ENCODE measurements at regions not wholly inside any gene's neighbourhood (a gene's known extent, or its start where the extent isn't known, plus 50 kb on each side); places are given as distances from the start of the nearest gene placed in this dataset.

DNA sequence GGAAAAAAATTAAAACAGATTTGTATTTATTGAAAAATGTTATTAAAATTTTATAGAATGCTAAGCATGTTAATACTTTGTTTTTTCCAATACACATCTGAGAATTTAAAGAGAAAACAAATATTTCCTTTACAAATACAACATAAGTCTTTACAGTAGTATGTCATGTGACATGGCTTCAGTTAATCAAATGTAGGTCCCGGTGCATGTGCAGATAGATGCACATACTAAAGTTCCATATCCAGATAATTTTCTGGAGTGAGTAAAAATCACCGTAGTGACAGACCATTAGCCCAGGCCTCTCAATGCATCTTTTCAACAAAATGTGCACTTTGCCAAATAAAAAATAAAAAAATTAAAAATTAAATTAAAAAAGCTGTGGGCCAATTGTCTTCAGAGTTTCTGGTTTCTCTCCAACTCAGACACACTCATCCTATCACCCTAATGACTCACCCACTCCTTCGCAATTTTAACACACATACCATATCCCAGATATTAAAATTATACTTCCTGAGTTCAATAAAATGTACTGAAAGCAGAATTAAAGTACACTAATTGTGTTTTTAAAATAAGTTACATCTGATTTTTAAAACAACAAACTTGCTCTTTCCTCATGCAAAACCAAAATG, 508.1 kb downstream of the NR2F1-AS1 start:
- no peak overlapping the region for H3K4me3 ChIP-seq (ENCODE audit: low read depth, low read length)
- H3K79me2 ChIP-seq (ENCODE audit: control insufficient read depth, insufficient read depth, low read length, unreplicated experiment) = no peaks in the 10 kb centered on the region
- peak overlapping the region; percentile 45 for H3K27ac ChIP-seq (ENCODE audit: low read depth, low read length)
- no peak overlapping the region for H2AFZ ChIP-seq (ENCODE audit: low read length, unreplicated experiment)
- no peaks in the 10 kb centered on the region for H3K36me3 ChIP-seq (ENCODE audit: insufficient read depth, low read length)
- peaks cover 57% of the 10 kb centered on the region for H3K4me1 ChIP-seq (ENCODE audit: control insufficient read depth, insufficient read depth, low read length, unreplicated experiment)
- no peaks in the 10 kb centered on the region for H3K27me3 ChIP-seq (ENCODE audit: insufficient read depth, low read length)

DNA sequence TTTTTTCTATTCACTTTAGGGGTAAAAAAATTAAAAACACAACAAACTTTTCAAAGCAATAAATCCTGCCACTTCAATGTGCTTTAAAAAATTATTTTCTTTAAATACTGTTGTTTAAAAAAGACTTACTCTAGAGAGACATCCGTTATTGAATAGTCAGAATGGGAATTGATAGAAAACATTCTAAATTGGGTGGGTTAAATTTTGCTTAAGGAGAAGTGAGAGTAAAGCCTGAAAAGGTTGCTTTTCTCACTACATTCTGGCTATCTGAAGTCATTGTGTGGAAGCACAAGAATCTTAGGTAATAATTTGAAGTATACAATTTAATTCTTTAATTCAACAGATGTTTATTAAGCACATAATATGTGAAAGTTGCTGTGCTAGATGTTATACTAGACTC, 509.3 kb downstream of the NR2F1-AS1 start:
- no peak overlapping the region for H3K4me3 ChIP-seq (ENCODE audit: low read depth, low read length)
- H3K79me2 ChIP-seq (ENCODE audit: control insufficient read depth, insufficient read depth, low read length, unreplicated experiment) = no peaks in the 10 kb centered on the region
- H3K4me1 ChIP-seq (ENCODE audit: control insufficient read depth, insufficient read depth, low read length, unreplicated experiment) = peaks cover 44% of the 10 kb centered on the region
- no peaks in the 10 kb centered on the region for H3K36me3 ChIP-seq (ENCODE audit: insufficient read depth, low read length)
- no peak overlapping the region for H3K27ac ChIP-seq (ENCODE audit: low read depth, low read length)
- H3K27me3 ChIP-seq (ENCODE audit: insufficient read depth, low read length) = no peaks in the 10 kb centered on the region
- H2AFZ ChIP-seq (ENCODE audit: low read length, unreplicated experiment) = no peak overlapping the region

DNA sequence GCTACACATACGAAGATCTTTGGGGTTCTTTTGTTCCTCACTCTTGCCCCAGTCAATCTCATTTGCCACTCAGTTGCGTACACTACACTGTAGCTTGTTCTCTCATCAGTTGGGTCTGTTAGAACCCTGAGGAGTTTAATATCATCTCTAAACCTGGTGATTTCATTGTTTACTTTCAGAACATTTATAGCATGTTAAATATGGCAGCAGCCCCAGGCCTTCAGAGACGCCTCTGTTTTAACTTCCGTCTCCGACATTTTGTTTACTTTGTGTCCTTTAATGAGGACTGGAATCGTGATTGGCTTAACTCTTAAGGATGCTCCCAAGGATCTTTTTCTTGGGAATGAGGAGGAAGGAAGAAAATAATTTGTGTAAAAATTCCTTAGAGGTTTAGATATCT, 510.1 kb downstream of the NR2F1-AS1 start:
- no peak overlapping the region for H2AFZ ChIP-seq (ENCODE audit: low read length, unreplicated experiment)
- no peaks in the 10 kb centered on the region for H3K27me3 ChIP-seq (ENCODE audit: insufficient read depth, low read length)
- H3K36me3 ChIP-seq (ENCODE audit: insufficient read depth, low read length) = no peaks in the 10 kb centered on the region
- peaks cover 38% of the 10 kb centered on the region for H3K4me1 ChIP-seq (ENCODE audit: control insufficient read depth, insufficient read depth, low read length, unreplicated experiment)
- no peak overlapping the region for H3K27ac ChIP-seq (ENCODE audit: low read depth, low read length)
- H3K79me2 ChIP-seq (ENCODE audit: control insufficient read depth, insufficient read depth, low read length, unreplicated experiment) = no peaks in the 10 kb centered on the region
- H3K4me3 ChIP-seq (ENCODE audit: low read depth, low read length) = no peak overlapping the region

DNA sequence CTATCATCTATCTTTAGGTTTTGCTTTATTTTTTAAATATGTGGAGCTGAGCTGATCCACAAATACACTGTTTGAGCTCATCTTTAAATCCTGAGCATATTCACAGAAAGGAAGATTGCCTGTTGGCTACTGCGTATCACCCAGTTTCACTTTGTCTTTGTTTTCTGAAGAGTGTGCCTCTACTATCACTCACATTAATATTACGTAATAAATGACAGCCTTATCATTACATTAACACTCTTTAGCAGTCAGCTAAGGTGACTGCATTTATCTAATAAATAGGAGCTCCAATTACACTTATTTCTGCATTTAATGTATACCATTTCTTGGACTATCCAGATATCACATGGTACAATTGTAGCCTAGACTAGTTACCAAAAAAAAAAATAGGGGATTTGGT, 511.7 kb downstream of the NR2F1-AS1 start:
- H3K4me3 ChIP-seq (ENCODE audit: low read depth, low read length) = peak overlapping the region; percentile 20; the same call in 1 of the 2 replicates
- H3K27ac ChIP-seq (ENCODE audit: low read depth, low read length) = no peak overlapping the region
- H3K27me3 ChIP-seq (ENCODE audit: insufficient read depth, low read length) = no peaks in the 10 kb centered on the region
- H3K4me1 ChIP-seq (ENCODE audit: control insufficient read depth, insufficient read depth, low read length, unreplicated experiment) = peaks cover 26% of the 10 kb centered on the region
- H2AFZ ChIP-seq (ENCODE audit: low read length, unreplicated experiment) = peak overlapping the region; percentile 6
- H3K36me3 ChIP-seq (ENCODE audit: insufficient read depth, low read length) = no peaks in the 10 kb centered on the region
- H3K79me2 ChIP-seq (ENCODE audit: control insufficient read depth, insufficient read depth, low read length, unreplicated experiment) = no peaks in the 10 kb centered on the region

DNA sequence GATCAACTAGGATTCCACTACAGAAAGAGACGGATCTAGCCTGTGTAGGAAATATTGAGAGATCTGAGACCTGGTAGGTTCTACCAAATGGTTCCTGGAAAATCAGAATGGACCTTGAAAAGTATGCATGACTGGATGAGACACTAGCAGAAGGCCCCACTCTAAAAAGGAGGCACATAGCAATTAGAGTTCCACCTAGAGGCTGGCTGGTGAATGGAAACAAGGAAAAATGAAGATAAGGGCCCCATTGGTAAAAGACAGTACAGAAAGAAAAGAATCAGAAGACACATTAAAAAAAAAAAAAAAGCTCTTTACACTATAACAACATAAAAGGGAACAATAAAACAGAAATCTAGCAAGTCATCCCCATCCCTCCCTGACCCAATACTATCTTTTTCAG, 518.5 kb downstream of the NR2F1-AS1 start:
- no peak overlapping the region for H3K27ac ChIP-seq (ENCODE audit: low read depth, low read length)

DNA sequence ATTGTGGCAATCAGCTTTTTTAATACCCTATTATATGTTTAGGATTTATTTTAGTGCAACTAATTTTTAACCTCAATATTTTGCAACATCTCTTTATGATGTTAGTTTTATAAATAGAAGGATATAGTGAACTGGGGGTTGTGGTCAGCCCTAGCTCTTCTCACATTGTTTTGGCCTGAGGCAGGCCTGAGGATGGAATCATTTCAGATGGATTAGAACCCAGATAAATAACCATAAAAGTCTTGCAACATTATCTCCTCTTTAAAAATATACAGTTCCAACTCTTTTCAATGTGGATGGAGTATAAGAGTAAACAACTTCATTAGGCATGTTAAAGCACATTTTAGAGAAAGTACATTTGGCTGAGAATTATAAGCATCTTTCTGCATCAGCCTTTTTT, 522.7 kb downstream of the NR2F1-AS1 start:
- Histone ChIP-seq H3K36me3 (ENCODE audit: insufficient read depth, low read length) (no peaks in the 10 kb centered on the region), H3K79me2 (ENCODE audit: control insufficient read depth, insufficient read depth, low read length, unreplicated experiment) (no peaks in the 10 kb centered on the region), H3K27me3 (ENCODE audit: insufficient read depth, low read length) (no peaks in the 10 kb centered on the region), H3K27ac (ENCODE audit: low read depth, low read length) (no peak overlapping the region), H2AFZ (ENCODE audit: low read length, unreplicated experiment) (no peak overlapping the region), H3K4me3 (ENCODE audit: low read depth, low read length) (no peak overlapping the region), H3K4me1 (ENCODE audit: control insufficient read depth, insufficient read depth, low read length, unreplicated experiment) (peaks cover 24% of the 10 kb centered on the region)

More for the DNA sequence above, 518.5 kb downstream of the NR2F1-AS1 start:
- Histone ChIP-seq H3K4me3 (ENCODE audit: low read depth, low read length) (no peak overlapping the region), H3K27me3 (ENCODE audit: insufficient read depth, low read length) (no peaks in the 10 kb centered on the region), H2AFZ (ENCODE audit: low read length, unreplicated experiment) (no peak overlapping the region), H3K79me2 (ENCODE audit: control insufficient read depth, insufficient read depth, low read length, unreplicated experiment) (no peaks in the 10 kb centered on the region), H3K4me1 (ENCODE audit: control insufficient read depth, insufficient read depth, low read length, unreplicated experiment) (peaks cover 6% of the 10 kb centered on the region), H3K36me3 (ENCODE audit: insufficient read depth, low read length) (no peaks in the 10 kb centered on the region)

DNA sequence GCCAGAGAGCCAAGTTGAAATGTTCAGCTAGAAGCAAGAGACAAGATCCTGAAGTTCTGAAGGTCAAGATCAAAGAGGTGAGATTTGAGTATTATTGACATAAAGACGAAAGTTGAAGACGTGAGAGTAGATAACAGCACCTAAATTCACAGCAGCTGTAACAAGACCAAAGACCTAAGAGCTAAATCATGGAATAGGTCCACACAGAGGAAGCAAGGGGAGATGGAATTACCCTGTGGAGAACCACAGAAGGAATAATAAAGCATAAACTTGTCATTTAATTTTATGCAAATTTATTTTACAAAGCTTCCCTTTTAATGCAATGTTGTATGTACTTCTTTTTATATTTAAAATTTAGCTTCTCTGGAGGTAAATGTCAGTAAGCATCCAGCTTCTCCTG, 523.7 kb downstream of the NR2F1-AS1 start:
- Histone ChIP-seq H3K27me3 (ENCODE audit: insufficient read depth, low read length) (no peaks in the 10 kb centered on the region), H3K4me1 (ENCODE audit: control insufficient read depth, insufficient read depth, low read length, unreplicated experiment) (peaks cover 24% of the 10 kb centered on the region), H3K79me2 (ENCODE audit: control insufficient read depth, insufficient read depth, low read length, unreplicated experiment) (no peaks in the 10 kb centered on the region), H3K27ac (ENCODE audit: low read depth, low read length) (no peak overlapping the region), H3K4me3 (ENCODE audit: low read depth, low read length) (no peak overlapping the region), H2AFZ (ENCODE audit: low read length, unreplicated experiment) (no peak overlapping the region), H3K36me3 (ENCODE audit: insufficient read depth, low read length) (no peaks in the 10 kb centered on the region)

DNA sequence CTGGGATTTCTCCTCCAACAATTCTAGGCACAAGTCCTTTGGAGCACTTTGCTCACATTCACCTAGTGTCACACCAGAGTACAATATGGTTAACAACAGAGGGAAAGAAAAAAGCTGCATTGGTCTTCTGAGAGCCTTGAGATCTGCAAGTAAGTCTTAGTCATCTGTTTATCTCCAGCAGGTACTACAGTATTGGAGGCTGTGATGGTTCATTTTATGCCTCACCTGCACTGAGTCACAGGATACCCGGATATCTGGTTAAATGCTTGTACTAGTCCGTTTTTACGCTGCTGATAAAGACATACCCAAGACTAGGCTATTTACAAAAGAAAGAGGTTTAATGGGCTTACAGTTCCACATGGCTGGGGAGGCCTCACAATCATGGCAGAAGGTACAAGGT, 525.0 kb downstream of the NR2F1-AS1 start:
- H2AFZ ChIP-seq (ENCODE audit: low read length, unreplicated experiment) = no peak overlapping the region
- H3K79me2 ChIP-seq (ENCODE audit: control insufficient read depth, insufficient read depth, low read length, unreplicated experiment) = no peaks in the 10 kb centered on the region
- H3K4me3 ChIP-seq (ENCODE audit: low read depth, low read length) = no peak overlapping the region
- no peak overlapping the region for H3K27ac ChIP-seq (ENCODE audit: low read depth, low read length)
- H3K36me3 ChIP-seq (ENCODE audit: insufficient read depth, low read length) = no peaks in the 10 kb centered on the region
- H3K4me1 ChIP-seq (ENCODE audit: control insufficient read depth, insufficient read depth, low read length, unreplicated experiment) = peaks cover 24% of the 10 kb centered on the region
- H3K27me3 ChIP-seq (ENCODE audit: insufficient read depth, low read length) = no peaks in the 10 kb centered on the region

DNA sequence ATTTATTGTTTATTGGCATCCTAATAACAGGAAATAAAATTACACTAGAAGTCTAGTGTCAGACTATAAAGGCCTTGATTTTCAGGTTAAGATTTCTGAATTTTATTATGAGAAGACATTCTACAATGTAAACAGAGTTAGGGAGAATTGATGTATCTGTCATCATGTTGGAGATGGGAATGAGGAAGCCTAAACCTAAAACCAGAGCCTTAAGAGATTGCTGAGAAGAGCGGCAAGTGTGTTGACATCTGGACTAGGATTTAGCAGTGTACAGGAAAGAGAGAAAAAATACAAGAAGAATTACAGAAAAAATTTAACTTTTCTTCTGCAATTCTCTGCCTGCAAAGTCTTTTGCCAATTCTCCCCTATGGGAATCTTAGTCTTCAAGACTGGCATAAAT, 525.5 kb downstream of the NR2F1-AS1 start:
- H3K4me1 ChIP-seq (ENCODE audit: control insufficient read depth, insufficient read depth, low read length, unreplicated experiment) = peaks cover 24% of the 10 kb centered on the region
- H3K27me3 ChIP-seq (ENCODE audit: insufficient read depth, low read length) = no peaks in the 10 kb centered on the region
- H3K4me3 ChIP-seq (ENCODE audit: low read depth, low read length) = no peak overlapping the region
- no peak overlapping the region for H3K27ac ChIP-seq (ENCODE audit: low read depth, low read length)
- H2AFZ ChIP-seq (ENCODE audit: low read length, unreplicated experiment) = no peak overlapping the region
- H3K79me2 ChIP-seq (ENCODE audit: control insufficient read depth, insufficient read depth, low read length, unreplicated experiment) = no peaks in the 10 kb centered on the region
- H3K36me3 ChIP-seq (ENCODE audit: insufficient read depth, low read length) = no peaks in the 10 kb centered on the region

- Histone ChIP-seq H3K4me3 (ENCODE audit: low read depth, low read length) (no peak overlapping the region), H3K36me3 (ENCODE audit: insufficient read depth, low read length) (no peaks in the 10 kb centered on the region), H2AFZ (ENCODE audit: low read length, unreplicated experiment) (no peak overlapping the region), H3K79me2 (ENCODE audit: control insufficient read depth, insufficient read depth, low read length, unreplicated experiment) (no peaks in the 10 kb centered on the region), H3K4me1 (ENCODE audit: control insufficient read depth, insufficient read depth, low read length, unreplicated experiment) (peaks cover 24% of the 10 kb centered on the region), H3K27me3 (ENCODE audit: insufficient read depth, low read length) (no peaks in the 10 kb centered on the region), H3K27ac (ENCODE audit: low read depth, low read length) (no peak overlapping the region; the same call in 1 of the 2 replicates)
These were observed 526.4 kb downstream of the NR2F1-AS1 start for GRCh38 chr5:93054424-93055163.

DNA sequence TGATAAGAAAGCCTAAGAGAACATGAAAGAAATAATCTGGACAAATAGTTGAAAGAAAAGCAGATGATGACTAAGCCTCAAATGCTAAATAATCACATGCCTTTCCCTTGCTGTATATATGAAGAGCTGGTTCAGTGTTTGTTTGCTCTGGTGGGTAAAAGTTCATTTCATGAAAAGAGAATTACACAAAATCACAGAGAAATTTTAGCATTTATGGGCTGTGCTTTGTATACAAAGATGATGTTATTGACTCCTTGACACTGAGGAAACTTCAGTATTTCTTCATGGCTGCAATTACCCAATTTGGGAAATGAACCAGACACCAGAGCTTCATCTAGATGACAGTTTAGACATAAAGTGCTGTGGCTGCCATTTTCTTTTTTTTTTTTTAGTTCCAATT, 527.2 kb downstream of the NR2F1-AS1 start:
- H3K27ac ChIP-seq (ENCODE audit: low read depth, low read length) = peak overlapping the region; percentile 14; the same call in 1 of the 2 replicates
- H2AFZ ChIP-seq (ENCODE audit: low read length, unreplicated experiment) = peak overlapping the region; percentile 39
- H3K36me3 ChIP-seq (ENCODE audit: insufficient read depth, low read length) = no peaks in the 10 kb centered on the region

More for the DNA sequence above, 527.2 kb downstream of the NR2F1-AS1 start:
- Histone ChIP-seq H3K4me3 (ENCODE audit: low read depth, low read length) (no peak overlapping the region), H3K4me1 (ENCODE audit: control insufficient read depth, insufficient read depth, low read length, unreplicated experiment) (peaks cover 24% of the 10 kb centered on the region), H3K27me3 (ENCODE audit: insufficient read depth, low read length) (no peaks in the 10 kb centered on the region), H3K79me2 (ENCODE audit: control insufficient read depth, insufficient read depth, low read length, unreplicated experiment) (no peaks in the 10 kb centered on the region)
